Posterior vena cava (tissue), 2 donors: ENCODE measurements at regions not wholly inside any gene's neighbourhood (a gene's known extent, or its start where the extent isn't known, plus 50 kb on each side); places are given as distances from the start of the nearest gene placed in this dataset.

Source experiments
- DNase-seq: peaks from one replicate; pipeline ENCODE4 v3.0.0-alpha.2; 2020; ENCODE audit warnings: low spot score
- intact Hi-C, 2 donors: fragments of 100-400 bp; cut with DNase I; formaldehyde crosslinking; loops; one replicate each; pipeline versions ENCODE4 v1.14.1 to v1.14.2; 2022 to 2023
- donor health status: DM: yes; HTN: yes; CAD: no.
- donor health status: DM: yes; HTN: yes; CAD: no.

- DNase-seq: no peak
- intact Hi-C loops: no loop called here
Observed at GRCh38 chr10:43746906-43747305, 98.2 kb upstream of the ZNF32 start.

GRCh38 chr10:43739161-43739560 is 90.5 kb upstream of the ZNF32 start:
- intact Hi-C loops: no loop called here
- no peak for DNase-seq

- DNase-seq: no peak
- intact Hi-C loops: no loop called here
Observed at GRCh38 chr10:43737003-43737402, 88.3 kb upstream of the ZNF32 start.

- intact Hi-C loops: no loop called here
Observed at GRCh38 chr10:43735907-43736306, 87.2 kb upstream of the ZNF32 start.

GRCh38 chr10:43734716-43735115 is 86.0 kb upstream of the ZNF32 start:
- no peak for DNase-seq

More at GRCh38 chr10:43735907-43736306, 87.2 kb upstream of the ZNF32 start:
- no peak for DNase-seq

GRCh38 chr10:43731486-43731885 is 82.8 kb upstream of the ZNF32 start:
- intact Hi-C loops: no loop called here
- no peak for DNase-seq

More at GRCh38 chr10:43734716-43735115, 86.0 kb upstream of the ZNF32 start:
- intact Hi-C loops: no loop called here

- intact Hi-C loops: no loop called here
- DNase-seq: no peak
Observed at GRCh38 chr10:43728425-43728824, 79.7 kb upstream of the ZNF32 start.

GRCh38 chr10:43727935-43728334 is 79.3 kb upstream of the ZNF32 start:
- no peak for DNase-seq
- intact Hi-C loops: loop anchor here in 1 of 2 donors (2.0 kb wide), 1 partner anchor 605 kb away; no protein-coding TSS in a partner anchor

GRCh38 chr10:43715334-43715733 is 66.7 kb upstream of the ZNF32 start:
- intact Hi-C loops: no loop called here
- no peak for DNase-seq

GRCh38 chr10:43712821-43713584 is 64.3 kb upstream of the ZNF32 start:
- intact Hi-C loops: no loop called here
- DNase-seq: no peak

GRCh38 chr10:43710772-43711471 is 62.2 kb upstream of the ZNF32 start:
- intact Hi-C loops: no loop called here
- DNase-seq: no peak

GRCh38 chr10:43708262-43708661 is 59.6 kb upstream of the ZNF32 start:
- DNase-seq: no peak
- intact Hi-C loops: no loop called here

- intact Hi-C loops: loop anchor here in 1 of 2 donors (2.0 kb wide), 1 partner anchor 67 kb away; no protein-coding TSS in a partner anchor
Observed at GRCh38 chr10:43707770-43708169, 59.1 kb upstream of the ZNF32 start.

GRCh38 chr10:43706166-43706565 is 57.5 kb upstream of the ZNF32 start:
- no peak for DNase-seq
- intact Hi-C loops: loop anchor here in 1 of 2 donors (2.0 kb wide), 1 partner anchor 65 kb away; no protein-coding TSS in a partner anchor

More at GRCh38 chr10:43707770-43708169, 59.1 kb upstream of the ZNF32 start:
- no peak for DNase-seq

GRCh38 chr10:43703286-43703685 is 54.6 kb upstream of the ZNF32 start:
- intact Hi-C loops: no loop called here
- DNase-seq: no peak

- no peak for DNase-seq
- intact Hi-C loops: no loop called here
Observed at GRCh38 chr10:43702936-43703281, 54.2 kb upstream of the ZNF32 start.

- no peak for DNase-seq
- intact Hi-C loops: no loop called here
Observed at GRCh38 chr10:43702213-43702935, 53.7 kb upstream of the ZNF32 start.

- intact Hi-C loops: no loop called here
- no peak for DNase-seq
Observed at GRCh38 chr10:43701295-43701694, 52.6 kb upstream of the ZNF32 start.

GRCh38 chr10:43700306-43700705 is 51.6 kb upstream of the ZNF32 start:
- intact Hi-C loops: no loop called here
- no peak for DNase-seq

- no peak for DNase-seq
- intact Hi-C loops: loop anchor here (10.0 kb wide), 3 partner anchors 155 to 345 kb away; no protein-coding TSS in a partner anchor
Observed at GRCh38 chr10:43699516-43699915, 50.8 kb upstream of the ZNF32 start.
